ENCODE measurements at regions not wholly inside any gene's neighbourhood (a gene's known extent, or its start where the extent isn't known, plus 50 kb on each side); places are given as distances from the start of the nearest gene placed in this dataset.
"Not testable (repeated sequence)": the region's sequence is repeated elsewhere in the genome, so short reads cannot be mapped to it uniquely, and the experiment has no call there.

DNA sequence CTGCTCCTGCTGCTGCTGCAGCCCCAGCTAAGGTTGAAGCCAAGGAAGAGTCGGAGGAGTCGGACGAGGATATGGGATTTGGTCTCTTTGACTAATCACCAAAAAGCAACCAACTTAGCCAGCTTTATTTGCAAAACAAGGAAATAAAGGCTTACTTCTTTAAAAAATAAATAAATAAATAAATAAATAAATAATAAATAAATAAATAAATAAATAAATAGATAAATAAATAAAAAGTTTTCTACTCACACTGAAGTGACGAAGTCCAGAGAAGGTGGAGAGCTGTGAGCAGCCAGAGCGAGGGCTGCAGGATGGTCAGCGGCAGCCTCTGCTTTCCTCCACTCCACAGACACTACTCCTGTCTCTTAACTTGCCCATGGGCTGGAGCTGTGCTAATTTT lies 105.6 kb upstream of the ATL2 start:
- not testable (repeated sequence) for FAIRE-seq

DNA sequence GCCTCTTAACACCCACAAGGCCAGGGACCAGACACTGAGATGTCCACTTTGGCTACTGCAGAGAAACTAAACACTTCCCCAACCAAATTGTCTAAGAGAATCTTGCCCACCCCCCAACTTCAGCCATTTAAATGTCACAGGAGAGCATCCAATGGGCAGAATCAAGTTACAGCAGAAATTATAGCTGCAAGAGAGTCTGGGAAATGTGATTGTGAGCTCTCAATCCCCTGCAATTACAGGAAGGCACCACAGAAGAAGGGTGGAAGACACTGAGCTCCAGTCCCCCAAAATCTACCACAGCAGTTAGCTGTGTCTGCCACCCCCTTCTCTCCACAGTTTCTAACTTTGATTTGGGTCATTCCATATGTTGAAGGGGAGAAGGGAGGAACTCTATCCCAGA lies 103.5 kb upstream of the ATL2 start:
- no peak for FAIRE-seq

DNA sequence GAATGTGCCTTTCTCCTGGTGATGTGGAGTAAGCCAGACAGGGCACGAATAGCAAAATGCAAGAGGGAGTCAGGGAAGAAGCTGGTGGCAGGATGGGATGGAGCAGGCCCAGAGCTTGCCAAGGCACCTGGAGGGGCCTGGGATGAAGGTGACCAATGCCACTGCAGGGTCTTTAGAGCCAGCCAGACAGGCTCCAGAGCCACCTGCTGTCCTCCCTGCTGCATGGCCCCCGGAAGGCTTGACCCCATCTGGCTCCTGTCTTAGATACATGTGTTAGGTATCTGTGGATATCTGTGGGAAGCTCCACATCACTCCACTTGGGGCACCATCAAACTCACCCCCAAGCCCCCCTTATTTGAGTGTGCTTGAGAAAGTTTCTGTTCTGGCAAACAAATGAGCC lies 99.9 kb upstream of the ATL2 start:
- FAIRE-seq, result no peak

DNA sequence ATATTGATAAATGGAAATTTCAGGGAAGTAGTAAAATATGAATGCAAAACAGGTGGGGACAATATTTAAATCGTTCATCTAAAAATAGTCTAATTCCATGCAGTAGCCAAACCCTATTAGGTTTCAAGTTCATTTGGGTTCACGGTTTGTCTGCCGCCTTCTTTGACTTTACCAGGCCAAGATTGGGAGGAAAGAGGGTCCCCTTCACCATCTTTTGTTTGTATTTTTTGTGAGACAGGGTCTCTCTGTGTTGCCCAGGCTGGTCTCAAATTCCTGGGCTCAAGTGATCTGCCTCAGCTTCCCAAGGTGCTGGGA lies 98.5 kb upstream of the ATL2 start:
- FAIRE-seq, result no peak

DNA sequence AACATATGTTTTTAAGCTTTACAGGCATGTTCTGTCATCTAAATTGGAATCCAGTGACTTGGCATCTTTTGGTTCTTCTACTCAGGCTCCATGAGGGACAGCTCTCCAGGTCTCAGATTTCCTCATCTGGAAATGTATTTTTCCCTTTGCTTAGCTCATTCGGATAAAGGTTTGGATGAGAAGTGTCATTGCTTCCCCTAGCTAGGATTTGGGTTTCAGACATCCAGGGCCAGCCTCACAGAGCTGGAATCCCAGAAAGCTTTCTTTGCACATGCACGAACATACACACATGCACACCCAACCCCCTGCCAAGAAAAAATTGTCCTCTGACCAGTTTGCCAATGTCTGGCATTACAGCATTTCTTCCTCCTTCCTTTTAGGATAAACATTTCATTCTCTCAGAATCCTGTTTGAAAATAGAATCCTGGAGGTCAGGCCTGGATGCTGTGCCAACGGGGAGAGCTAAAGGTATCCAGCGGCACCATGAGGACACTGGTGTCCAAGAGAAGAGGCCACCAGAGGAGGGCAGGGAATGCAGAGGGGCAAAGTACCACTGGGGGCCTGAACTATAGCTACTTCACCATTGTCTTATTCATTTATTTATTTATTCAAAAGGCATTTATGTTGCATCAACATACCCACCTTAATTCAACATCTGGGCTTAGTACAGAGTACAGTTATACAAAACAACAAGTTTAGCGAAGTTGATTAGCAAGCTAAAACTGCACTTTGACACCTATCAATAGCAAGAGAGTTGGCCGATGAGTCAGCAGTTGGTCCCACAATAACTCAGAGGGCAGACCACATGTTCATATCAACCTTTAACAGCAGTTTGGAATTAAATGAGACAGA lies 97.9 kb upstream of the ATL2 start:
- FAIRE-seq, result no peak

DNA sequence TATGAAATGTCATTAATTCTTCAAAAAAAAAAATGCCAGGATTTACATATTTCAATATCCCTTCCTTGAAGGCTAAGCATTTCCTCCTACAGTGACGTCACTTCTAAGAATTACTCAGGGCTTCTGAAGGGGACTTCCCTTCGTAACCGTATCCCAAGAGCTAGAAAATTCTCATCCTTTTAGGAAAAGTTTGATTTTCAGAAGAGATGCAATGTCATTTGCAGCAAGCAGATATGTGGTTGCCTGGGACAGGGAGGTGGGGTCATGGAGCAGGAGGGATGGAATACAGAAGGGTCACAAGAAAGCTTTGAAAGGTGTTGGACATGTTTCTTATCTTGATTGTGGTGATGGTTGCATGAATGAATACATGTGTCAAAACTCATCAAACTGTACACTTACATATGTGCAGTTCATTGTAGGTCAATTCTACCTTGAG lies 97.0 kb upstream of the ATL2 start:
- FAIRE-seq, result no peak

DNA sequence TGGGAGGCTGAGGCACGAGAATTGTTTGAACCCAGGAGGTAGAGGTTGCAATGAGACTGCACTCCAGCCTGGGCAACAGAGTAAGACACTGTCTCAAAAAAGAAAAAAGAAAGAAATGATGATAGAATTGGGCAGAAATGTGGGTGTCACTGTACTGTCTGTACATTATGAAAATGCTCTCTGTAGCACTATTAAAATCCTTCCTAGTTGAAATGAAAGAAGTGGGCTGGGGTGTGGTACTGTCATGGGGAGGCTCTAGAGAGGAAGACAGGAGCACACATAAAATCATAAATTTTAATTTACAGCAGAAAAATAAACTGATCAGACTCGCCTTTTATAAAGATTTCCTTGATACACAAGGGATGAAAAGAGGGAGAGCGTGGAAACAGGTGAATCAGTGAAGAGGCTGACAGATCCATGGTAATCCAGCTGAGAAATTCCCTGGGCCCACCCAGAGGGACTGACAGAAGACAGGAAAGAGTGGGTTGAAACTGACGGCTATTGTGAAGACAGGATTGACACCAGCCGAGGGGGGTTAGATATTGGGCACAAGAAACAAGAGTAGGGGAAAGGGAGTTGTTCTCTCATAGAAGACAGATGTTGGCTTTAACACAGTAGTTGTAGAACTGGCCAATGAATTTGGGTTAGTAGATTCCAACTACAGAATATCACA lies 96.4 kb upstream of the ATL2 start:
- no peak for FAIRE-seq

DNA sequence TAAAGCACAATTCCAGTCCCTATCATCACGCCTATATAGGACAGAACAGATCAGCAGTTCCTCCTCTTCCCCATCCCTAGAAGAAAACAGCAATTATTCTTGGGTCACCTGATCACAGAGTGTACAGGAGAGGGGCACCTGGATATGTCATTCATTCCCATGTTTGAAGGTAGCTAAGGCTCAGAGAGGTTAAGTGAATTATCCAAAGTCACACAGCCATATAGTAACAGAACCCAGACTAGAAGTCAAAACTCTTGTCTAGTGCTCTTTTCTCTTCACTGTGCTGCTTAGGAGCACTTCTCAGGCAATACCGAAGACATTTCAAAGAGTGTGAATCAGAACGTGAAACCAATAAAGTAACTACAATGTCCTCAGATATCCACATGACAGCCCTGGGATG lies 93.0 kb upstream of the ATL2 start:
- FAIRE-seq, result no peak

DNA sequence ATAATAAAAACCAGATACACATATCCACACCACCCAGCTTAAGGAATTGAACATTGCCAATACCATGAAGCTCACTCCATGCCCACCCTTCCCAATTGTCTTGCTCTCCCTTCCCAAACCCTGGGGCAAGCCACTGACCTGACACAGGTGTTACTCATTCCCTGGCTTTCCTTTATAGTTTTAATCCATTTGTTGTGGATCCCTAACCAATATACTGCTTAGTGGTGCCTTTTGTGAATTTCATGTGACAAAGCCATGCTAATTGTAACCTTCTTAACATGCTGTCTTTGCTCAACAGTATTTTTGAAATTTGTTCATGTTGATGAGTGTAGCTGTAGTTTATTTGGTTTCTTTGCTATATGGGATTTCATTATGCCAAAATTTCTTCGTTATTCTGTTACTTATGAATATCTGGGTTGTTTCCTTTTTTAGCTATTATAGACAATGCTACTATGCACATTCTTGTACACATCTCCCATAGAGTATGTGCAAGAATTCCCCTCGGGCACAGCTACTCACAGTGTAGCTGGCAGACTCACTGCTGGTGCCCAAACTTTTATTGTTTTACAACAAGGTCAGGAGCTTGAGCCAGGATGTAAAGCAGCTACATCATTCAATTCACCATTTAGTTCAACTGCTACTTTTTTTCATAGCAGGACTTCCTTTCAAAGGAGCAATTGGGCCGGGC lies 90.8 kb upstream of the ATL2 start:
- no peak for FAIRE-seq

DNA sequence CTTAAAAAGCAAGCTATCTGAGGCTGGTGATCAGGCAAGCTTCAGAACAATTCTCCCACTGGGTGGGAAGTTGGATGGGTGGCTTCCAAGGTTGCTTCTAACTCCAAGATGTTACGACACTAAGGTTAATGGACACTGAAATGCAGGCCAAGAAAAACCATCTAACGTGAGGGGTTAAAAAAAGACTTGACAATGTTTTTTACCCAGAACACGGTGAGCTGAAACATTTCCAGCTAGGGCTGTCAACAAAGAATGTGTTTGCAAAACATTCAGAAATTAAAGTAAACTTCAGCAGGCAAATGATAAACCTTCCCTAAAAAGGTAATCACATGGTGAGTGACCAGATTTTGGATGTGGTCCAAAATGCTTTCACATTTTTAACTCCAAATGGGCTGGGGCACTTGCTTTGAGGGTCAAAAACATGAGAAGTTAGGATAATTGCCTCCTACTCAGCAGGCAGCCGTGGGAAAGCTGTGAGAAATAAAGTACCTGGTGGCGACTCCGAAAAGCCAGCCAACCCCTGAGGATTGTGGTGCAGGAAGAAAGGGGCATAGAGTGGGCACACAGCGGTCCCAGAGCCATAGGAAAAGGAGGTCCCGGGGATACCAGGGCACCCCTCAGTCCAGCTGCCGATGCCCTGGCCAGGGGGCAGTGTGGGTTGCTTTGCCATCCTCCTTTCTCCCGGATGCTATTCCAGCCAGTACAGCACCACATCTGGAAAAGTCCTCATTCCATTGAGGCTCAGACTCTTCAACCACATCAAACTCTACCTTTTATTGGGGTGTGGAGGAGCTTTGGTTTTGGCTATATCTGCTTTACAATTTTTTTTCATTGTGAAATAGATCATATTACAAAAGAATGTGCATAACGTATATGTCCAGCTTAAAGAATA lies 90.0 kb upstream of the ATL2 start:
- FAIRE-seq, result no peak

DNA sequence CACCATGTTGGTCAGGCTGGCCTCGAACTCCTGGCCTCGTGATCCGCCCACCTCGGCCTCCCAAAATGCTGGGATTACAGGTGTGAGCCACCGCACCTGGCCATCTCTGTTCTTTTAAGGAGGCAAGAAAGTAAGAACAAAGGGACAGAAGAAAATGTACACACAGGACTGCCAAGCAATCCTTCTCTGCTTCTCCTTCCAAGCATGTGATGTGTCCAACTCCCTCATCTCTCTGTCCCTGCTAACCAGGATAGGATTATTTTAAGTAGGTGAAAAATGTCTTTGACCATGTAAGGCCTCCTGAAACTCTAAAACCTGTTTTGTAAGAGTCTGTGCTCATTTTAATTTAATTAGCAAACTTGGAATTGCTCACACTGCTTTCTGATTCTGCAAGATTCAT lies 89.3 kb upstream of the ATL2 start:
- no peak for FAIRE-seq

DNA sequence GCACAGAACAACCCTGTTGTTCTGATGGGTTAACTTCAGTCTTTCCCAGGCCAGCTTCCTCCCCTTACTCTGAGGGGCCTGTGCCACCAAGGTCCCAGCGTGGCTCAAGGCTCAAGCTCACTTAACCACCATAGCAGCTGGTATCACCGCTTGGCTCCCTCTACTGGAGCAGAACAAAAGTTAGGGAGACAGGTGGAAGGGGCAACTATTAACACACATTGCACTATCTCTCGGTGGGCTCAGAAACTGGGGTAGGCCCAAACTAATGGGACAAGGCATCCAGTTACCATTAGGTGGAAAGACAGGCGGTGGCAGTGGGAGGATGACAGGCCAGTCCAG lies 88.7 kb upstream of the ATL2 start:
- no peak for FAIRE-seq

DNA sequence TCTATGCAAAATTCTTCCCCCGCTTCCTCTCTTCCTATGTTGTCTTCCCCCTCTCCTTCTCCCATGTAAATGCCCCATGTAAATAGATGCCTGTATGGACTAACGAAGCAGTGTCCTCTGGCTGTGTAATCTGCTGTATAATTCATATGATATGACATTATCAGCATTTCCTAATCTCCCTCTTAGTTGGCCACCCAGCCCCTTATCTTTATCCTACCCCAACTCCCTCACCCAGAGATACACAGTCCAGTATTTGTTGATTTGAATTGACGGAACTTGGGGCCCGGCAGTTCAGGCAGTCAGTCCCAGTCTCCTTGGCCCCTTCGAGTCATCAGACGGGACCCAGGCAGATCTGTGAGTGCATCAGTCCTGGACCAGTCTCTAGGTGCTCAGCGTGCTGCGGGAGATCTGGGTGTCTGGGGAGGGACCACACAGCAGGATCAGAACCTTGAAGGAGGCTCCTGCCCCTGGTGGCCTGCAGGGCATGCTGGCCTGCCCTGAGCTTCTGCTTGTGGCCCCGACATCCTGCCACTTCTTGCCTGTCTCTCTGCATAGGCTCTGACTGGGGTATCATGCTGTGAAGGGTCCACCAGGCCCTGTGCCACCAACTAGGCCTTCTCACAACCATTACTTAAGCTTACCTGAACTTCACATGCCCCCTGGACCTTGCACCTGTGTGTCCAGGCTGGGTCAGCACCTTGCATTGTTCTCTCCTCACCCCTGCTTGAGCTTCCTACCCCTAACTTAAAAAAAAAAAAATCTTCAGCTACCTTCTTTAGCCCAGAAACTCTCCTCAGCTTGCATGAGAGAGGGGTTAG lies 88.1 kb upstream of the ATL2 start:
- no peak for FAIRE-seq

DNA sequence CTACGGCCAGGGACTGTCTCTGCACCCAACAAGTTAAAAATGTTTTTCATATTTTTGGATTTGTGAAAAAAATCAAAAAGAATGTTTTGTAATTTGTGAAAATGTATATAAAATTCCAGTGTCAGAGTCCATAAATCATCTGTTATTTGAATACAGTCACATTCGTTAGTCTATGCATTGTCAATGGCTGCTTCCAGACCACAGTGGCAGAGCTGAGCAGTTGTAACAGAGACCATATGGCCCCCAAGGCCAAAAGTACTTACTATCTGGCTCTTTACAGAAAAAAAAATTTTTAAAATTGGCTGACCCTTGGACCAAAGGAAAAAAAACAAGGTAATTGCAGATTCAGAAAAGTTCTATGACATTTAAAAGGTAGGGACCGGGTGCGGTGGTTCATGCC lies 86.7 kb upstream of the ATL2 start:
- FAIRE-seq, result no peak

DNA sequence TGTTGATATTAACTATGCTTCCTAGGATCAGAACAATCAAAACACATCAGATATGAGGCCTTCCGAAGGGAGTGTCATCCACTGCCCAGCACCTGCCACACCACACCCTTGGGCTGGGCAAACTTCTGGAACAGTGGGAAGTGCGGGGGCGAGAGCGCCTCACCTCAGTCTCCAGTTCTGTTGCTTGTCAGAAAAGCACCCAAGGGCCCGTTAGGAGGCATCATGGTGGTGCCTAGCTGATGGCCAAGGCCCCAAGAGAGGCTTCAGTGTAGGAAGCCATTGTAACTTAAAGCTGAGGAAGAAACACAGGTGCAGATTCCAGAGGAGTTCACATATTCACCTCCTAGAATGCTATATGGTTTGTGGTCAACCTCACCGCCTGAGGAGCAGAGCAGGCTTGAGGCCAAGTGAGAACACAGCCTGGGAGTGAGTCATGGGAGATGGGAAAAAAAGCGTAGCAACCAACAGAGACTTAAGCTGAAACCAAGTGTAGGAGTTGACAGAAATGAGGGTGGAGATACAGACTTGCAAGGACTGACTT lies 85.1 kb upstream of the ATL2 start:
- no peak for FAIRE-seq

DNA sequence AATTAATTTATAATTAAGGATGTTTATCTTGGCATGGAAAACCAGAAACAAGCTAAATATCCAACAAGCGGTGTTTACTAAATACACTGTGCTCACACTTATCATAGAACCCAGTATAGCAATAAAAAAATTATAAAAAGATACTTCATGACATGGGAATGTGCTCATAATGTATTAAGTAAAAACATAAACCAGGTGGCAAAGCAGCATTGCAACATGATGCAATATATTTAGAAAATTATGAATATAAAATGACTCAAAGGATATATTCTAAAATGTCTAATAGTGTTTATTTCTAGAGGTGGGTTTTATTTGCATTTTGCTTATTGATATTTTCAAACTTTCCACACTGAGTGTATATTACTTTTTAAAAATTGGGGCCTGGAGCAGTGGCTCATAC lies 84.4 kb upstream of the ATL2 start:
- FAIRE-seq, result no peak

DNA sequence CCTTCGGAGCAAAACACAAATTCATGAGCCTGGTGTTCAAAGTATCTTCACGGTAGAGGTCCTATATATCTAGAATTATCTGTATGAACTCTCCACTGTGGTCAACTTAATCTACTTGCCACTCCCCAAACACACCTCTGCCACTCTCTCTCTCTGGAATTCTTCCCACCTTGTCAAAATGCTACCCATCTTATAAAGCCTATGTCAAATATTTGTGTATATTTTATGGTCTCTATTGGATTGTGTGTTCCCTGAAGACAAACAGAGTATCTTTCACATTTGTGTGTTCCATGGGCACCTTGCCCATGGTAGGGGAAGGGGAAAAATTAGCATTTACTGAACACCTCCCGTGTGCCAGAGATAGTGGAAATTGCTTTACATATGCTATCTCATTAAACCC lies 83.2 kb upstream of the ATL2 start:
- FAIRE-seq, result no peak

DNA sequence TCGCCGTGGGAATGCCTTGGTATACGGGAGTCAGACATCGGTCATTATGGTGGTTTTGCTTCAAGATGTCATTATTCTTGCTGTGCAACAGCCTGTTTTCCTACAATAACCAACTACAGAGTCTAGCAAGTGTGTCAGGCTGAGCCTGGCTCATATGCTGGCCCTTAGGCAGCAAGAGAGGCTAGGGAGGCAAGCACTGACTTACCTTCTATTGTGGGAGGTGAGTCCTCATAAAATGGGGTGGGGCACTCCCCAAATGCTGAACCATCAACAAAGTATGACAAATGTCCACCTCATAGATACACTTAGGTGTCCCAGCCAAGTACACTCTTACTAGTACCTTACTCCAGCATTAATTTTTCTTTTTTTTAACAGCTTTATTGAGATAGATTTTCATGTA lies 77.0 kb upstream of the ATL2 start:
- no peak for FAIRE-seq

DNA sequence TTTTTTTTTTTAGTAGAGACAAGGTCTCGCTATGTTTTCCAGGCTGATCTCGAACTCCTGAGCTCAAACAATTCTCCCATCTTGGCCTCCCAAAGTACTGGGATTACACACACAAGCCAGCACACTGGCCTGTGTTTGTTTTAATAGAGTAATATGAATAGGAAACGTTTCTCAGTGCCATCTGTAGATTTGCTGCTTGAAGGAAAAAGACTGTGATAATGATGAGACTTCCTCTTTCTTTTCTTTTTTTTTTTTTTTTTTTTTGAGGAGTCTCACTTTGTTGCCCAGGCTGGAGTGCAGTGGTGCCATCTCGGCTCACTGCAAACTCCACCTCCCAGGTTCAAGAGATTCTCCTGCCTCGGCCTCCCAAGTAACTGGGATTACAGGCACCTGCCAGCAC lies 74.7 kb upstream of the ATL2 start:
- not testable (repeated sequence) for FAIRE-seq

DNA sequence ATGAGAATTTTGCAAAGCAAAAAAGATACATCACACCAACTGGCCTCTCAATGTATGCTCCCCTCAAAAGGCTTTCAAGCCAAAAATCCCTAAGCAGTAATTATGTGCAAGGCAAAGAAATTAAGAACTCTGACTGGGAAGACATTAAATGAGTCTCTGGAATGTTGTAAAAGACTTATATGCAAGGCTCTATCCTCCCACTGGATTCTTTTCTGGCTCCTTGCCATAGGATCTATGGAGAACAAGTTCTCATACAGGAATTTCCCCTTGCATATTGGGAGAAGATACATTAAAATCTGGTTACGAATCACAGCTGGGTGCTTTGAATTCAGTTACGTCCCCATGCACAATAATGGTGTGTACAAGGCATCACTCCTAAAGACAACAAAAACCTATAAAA lies 73.4 kb upstream of the ATL2 start:
- FAIRE-seq, result no peak

DNA sequence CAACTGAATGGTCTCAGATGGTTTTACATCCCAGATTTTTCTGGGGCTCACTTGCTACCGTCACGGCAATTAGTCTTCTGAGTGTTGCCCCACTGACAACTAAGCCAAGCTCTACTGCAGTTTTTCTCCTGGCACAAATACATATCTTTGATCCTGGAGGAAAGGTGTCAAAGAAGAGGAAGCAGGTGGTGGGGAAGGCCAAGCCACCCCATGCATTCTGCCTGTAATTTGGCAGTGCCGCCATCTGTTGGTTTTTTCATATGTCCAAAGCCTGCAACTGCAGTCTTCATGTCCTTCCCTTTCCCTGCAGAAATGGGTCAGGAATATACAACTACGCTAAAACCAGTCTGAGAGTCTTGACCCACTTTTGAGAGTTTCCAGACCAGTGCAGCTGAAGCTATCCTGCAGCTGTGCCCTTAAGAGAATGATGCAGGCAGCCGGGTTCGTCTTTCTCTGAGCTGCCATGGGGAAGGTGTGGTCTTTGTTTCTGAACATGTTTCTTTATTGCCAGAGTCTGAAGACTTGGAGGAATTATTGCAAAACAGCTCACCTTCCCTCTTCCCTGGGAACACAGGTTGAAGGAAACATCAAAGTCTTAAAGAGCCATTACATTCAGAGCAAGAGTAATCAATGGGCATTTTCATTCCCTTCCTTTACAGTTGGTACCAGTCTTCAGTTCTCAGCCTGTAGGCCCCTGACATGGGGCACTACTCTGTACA lies 71.8 kb upstream of the ATL2 start:
- no peak for FAIRE-seq
